ENCODE measurements at regions not wholly inside any gene's neighbourhood (a gene's known extent, or its start where the extent isn't known, plus 50 kb on each side); places are given as distances from the start of the nearest gene placed in this dataset.

DNA sequence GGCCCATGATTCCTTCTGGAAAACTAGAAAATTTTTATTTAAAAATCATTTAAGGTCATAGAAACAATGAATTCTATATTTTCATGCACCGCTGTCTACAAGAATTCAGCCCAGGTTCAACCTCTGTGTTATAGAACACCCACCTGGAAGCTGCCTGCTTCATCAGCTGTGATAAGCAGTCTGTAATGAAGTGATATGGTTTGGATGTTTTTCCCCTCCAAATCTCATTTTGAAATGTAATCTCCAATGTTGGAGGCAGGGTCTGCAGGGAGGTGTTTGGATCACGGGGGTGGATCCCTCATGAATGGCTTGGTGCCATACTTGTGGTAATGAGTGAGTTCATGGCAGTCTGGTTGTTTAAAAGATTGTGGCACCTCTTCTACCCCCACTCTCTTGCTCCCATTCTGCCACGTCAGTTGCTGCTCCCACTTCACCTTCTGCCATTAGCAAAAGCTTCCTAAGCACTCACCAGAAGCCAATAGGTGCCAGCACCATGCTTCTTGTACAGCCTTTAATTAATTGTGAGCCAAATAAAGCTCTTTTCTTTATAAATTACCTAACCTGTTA is 55.6 kb downstream of the MRPL32 start:
- H3K4me3 ChIP-seq (ENCODE audit: control insufficient read depth, low read depth, low read length), result no peak overlapping the region
- no peak for TF ChIP-seq CTCF (IDR thresholded peaks at IDR 0.05; ENCODE audit: control insufficient read depth, insufficient read depth, low read depth, low read length, missing control alignments)
- DNase-seq (ENCODE audit: low read depth), result no peak

GRCh38 chr7:42991024-42991423 is 58.8 kb downstream of the MRPL32 start:
- DNase-seq (ENCODE audit: low read depth), result no peak
- TF ChIP-seq CTCF (IDR thresholded peaks at IDR 0.05; ENCODE audit: control insufficient read depth, insufficient read depth, low read depth, low read length, missing control alignments), result no peak
- no peak overlapping the region for H3K4me3 ChIP-seq (ENCODE audit: control insufficient read depth, low read depth, low read length)

DNA sequence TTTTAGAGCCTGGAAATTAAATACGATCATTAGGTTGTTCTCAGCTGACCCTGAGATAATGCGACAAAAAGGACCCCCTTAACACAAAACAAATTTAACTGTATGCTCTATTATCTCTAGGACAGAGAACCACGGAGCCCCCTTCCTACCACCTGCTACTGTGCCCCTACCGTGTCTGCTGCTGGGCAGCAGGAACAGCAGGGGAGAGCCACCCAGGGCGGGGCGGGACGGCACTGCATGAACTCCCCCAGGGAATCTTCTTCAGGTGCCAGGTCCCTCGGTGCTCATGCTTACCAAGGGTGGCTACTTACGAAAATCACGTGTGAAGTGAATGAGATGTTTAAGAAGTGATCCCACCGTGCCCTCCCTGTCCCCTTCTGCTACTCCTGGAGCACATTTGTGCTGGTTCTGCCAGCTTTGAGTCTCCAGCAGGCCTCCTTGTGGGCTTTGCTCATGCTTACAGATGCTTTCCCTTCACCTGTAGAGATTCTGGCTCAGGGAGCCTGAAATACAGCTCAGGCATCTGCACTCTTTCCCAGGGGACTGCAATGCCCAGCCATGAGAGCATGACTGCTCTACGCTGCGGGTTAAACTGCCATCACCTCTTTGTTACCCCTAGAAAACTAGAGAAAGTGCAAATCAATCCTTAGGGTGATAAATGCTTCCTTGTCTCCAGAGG is 59.9 kb downstream of the MRPL32 start:
- no peak for DNase-seq (ENCODE audit: low read depth)
- H3K4me3 ChIP-seq (ENCODE audit: control insufficient read depth, low read depth, low read length), result no peak overlapping the region
- TF ChIP-seq CTCF (IDR thresholded peaks at IDR 0.05; ENCODE audit: control insufficient read depth, insufficient read depth, low read depth, low read length, missing control alignments), result no peak

DNA sequence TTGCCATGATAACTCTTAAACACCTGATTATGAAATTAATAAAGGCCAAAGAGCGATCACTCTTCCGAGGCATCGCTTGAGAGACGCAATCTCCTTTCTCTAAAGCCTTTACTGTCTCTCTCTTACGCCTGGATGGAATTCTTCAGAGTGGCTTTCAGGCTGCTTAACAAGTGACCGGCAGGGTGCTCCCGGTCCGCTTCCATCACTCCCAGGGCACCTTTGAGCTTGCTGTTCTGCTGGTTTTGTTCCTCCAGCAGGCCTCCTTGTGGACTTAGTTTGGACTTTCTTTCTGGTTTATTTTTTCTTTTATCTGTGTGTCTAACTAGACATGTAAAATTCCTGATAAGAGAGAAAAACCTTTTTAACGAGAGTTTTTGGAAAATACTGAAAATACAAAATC is 60.9 kb downstream of the MRPL32 start:
- no peak for DNase-seq (ENCODE audit: low read depth)
- TF ChIP-seq CTCF (IDR thresholded peaks at IDR 0.05; ENCODE audit: control insufficient read depth, insufficient read depth, low read depth, low read length, missing control alignments), result no peak
- H3K4me3 ChIP-seq (ENCODE audit: control insufficient read depth, low read depth, low read length), result no peak overlapping the region

DNA sequence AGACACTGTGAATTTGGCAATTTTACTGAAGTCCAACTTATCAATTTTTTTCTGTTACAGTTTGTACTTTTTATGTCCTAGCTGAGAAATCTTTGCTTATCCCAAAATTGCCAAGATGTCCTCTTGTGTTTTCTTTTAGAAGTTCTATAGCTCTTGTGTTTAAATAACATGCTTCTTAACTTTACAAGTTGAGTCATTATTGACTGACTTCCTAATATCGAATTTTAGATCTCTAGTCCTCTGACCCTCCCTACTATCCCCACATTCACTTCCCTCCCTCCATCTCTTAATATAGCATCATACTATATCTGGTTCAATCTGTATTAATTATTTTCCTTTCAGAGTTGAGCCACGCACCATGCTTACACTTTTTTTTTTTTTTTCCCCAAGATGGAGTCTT is 61.9 kb downstream of the MRPL32 start:
- no peak overlapping the region for H3K4me3 ChIP-seq (ENCODE audit: control insufficient read depth, low read depth, low read length)
- DNase-seq (ENCODE audit: low read depth), result no peak
- TF ChIP-seq CTCF (IDR thresholded peaks at IDR 0.05; ENCODE audit: control insufficient read depth, insufficient read depth, low read depth, low read length, missing control alignments), result no peak

- DNase-seq (ENCODE audit: low read depth), result no peak
- no peak overlapping the region for H3K4me3 ChIP-seq (ENCODE audit: control insufficient read depth, low read depth, low read length)
- TF ChIP-seq CTCF (IDR thresholded peaks at IDR 0.05; ENCODE audit: control insufficient read depth, insufficient read depth, low read depth, low read length, missing control alignments), result no peak
Measured at GRCh38 chr7:42997611-42998010, 65.4 kb downstream of the MRPL32 start.

Measured in AG09309 (cell line).